COLO829 (cell line): ENCODE measurements at regions not wholly inside any gene's neighbourhood (a gene's known extent, or its start where the extent isn't known, plus 50 kb on each side); places are given as distances from the start of the nearest gene placed in this dataset.
"Not testable (repeated sequence)": the region's sequence is repeated elsewhere in the genome, so short reads cannot be mapped to it uniquely, and the experiment has no call there.

Source experiments
- DNase-seq: peaks from one replicate; pipeline ENCODE4 v3.0.0; 2012; ENCODE audit warnings: low spot score

DNA sequence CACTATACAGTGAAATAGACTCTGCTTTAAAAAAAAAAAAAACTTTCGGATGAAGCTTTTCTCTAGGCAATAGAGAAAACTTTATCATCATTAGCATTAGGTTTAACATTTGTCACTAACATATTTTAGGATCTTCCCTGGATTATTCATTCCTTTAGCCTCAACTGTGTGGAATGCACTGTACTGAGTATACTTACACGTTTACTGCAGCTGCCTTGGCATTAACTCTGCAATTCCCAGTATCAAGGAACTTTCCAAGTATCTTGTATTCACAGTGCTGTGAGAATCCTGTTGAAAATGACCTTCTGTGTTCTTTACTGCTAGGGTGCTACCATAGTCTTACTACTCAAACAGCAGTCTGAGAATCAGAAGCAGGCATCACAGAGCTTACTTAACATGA is 328.2 kb upstream of the COL3A1 start:
- no peak for DNase-seq

DNA sequence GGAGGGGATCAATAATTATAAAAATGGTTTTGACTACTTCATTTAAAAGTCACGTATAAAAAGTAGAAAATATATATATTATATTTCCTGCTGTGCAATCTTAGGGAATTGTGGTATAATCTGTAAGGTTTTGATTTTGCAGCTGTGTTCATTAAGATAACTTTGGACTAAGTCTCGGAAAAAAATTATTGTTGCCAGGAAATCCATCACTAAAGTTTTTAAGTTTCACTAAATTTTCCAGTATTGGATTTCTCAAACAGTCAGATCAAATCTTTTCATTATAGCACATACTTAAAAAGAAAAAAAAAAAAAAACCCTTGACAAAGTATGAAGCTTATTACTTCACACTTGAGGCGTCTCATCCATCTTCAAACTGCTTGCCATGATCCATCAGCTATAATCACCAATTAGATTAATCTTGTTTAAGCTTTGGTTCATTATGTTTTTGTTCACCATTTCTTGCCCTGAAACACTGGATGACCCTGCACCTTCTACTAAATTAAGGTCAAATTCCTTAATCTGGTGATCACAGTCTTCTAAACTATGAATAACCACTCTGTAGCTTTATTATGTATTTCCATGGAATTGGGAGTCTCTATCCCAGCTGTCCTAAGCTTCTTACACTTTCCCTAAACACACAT is 326.6 kb upstream of the COL3A1 start:
- no peak for DNase-seq

GRCh38 chr2:188659656-188660406 is 314.3 kb upstream of the COL3A1 start:
- peak; percentile 38 for DNase-seq

DNA sequence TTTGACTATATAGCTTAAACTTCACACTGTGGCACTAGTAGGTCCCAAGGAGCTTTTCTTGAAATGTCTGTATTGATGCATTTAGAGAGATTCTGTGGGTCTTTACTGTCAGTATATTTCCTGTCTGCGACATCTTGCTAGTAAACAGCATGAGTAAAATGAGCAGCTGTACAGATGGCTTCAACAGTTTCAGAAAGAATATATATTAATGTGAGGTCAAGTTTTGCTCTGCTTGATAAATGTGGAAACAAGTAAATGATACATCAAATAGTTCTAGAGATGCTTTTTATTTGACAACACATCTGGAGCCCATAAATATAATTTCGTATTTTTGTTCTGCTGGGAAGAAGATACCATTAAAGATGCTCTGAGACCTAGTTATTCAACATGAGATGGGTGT is 310.9 kb upstream of the COL3A1 start:
- DNase-seq: no peak

DNA sequence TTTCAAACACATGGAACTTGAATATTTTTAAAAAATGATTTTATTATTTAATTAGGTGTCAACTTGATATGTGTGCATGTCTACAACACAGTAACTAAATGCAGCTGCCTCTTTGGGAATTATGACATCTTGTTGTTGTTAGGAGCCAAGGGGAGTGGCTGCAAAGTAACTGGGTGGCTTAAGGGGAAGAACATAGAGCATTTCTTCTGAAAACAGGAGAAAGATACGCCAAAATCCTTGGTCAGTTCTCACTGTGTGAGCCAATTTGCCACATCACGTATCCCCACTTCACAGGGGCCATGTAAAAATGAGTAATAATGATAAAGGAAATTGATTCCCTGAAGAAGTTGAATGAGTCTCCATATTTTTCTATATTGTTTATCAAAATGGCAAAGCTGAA is 309.8 kb upstream of the COL3A1 start:
- DNase-seq: no peak

GRCh38 chr2:188664951-188665595 is 309.1 kb upstream of the COL3A1 start:
- DNase-seq: no peak

DNA sequence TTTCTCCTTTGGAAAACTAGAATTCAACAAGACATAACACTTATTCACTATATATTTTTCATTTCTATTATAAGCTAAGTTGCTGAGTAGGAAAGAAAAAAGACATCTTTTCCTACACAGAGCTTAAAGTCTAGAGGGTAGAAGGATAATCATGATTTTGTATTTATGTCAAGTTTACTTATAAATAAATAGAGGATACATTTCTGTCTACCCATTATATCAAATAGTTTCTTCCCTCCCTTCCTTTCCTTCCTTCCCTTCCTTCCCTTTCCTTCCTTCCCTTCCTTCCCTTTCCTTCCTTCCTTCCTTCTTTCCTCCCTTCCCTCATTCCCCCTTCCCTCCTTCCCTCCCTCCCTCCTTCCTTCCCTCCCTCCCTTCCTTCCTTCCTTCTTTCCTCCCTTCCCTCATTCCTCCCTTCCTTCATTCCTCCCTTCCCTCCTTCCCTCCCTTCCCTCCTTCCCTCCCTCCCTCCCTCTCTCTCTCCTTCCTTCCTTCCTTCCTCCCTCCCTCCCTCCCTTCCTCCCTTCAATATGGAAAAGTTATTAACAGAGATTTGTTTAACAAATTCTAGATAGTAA is 308.4 kb upstream of the COL3A1 start:
- DNase-seq: no peak

GRCh38 chr2:188666503-188666902 is 307.7 kb upstream of the COL3A1 start:
- DNase-seq: no peak

DNA sequence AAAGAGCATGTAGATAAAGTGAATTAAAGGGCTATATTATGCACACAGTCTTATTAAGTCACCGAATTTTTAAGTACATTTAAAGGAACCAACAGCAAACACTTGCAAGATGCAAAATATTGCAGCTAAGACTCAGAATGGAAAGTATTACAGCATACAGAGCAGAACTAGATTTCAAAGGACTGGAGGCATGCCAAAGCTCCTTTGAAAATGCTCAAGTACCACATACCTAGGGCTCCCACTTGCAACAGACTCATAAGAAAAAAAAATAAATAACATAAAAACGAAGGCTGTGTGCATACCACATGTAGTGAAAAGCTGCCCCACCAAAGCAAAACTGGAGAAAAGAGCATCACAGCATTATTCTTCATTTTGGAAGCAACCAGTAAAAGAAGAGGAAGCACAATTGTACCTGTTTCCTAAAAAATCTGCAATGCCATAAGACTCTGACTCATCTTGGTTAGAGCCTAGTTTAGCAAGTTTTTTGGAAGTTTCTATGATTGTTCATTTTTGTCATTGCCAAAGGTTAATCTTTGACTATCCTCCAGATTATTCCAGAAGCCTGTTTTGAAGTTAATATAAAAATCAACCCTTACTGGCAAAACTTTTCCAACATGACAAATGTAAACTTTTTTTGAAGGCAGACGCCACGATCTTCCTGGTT is 306.0 kb upstream of the COL3A1 start:
- no peak for DNase-seq

DNA sequence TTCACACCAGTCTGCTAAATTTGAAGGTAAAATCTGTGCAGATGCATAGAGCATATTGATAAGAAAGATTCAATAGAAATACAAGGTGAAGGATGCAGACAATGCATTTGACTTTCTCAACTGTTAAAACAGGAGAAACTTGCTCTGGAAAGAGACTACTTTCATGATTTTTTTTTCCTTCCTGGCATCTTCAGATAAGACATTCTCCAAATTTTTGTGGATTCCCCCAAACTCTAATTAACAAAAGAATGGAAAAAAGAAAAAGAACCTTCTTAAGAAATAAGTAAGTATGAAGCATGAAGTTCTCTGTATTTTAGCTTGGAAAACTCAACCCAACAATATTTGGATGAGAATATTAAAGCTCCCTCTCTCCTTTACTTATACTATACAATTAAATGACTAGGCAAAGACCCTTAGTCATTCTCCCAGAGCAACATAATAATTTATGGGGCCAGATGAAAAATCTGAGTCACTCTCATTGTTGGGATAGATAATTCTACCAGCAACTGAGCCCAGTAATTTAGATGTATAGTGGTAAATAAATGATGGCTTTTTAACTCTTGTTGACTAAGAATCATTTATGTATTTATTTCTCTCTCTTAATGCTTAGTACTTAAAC is 298.7 kb upstream of the COL3A1 start:
- DNase-seq: no peak

- DNase-seq: peak; percentile 38
Measured at GRCh38 chr2:188676010-188676400, 298.2 kb upstream of the COL3A1 start.

- no peak for DNase-seq
Measured at GRCh38 chr2:188677142-188677541, 297.0 kb upstream of the COL3A1 start.

- no peak for DNase-seq
Measured at GRCh38 chr2:188678882-188679281, 295.3 kb upstream of the COL3A1 start.

DNA sequence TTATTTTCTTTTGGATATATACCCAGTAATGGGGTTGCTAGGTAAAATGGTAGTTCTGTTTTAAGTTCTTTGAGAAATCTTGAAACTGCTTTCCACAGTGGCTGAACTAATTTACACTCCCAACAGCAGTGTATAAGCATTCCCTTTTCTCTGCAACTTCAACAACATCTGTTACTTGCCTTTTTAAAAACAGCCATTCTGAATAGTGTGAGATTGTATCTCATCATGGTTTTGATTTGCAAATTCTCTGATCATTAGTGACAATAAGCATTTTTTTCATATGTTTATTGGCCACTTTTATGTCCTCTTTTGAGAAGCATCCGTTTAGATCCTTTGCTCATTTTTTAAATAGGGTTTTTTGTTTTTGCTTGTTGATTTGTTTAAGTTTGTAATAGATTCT is 291.3 kb upstream of the COL3A1 start:
- DNase-seq: no peak

- DNase-seq: no peak
Measured at GRCh38 chr2:188684795-188685194, 289.4 kb upstream of the COL3A1 start.

- no peak for DNase-seq
Measured at GRCh38 chr2:188693111-188693510, 281.1 kb upstream of the COL3A1 start.

DNA sequence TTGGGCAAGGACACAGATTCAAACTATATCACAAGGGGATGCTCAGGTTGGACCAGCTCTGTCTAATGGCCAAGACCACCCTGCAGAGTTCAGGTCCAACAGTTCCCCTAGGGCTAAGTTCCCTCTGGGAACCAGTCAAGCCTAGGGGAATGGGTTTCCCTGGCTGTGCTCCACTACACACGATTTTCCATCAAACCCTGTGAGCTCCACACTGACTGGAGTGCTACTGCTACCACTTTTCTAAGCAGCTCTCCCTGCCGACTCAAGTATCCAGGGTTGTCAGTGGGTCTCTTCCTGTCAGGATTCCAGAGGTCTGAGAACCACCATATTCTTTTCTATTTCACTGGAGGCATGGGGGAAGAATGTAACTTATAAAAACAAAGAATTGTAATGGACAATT is 280.4 kb upstream of the COL3A1 start:
- no peak for DNase-seq

GRCh38 chr2:188695953-188696352 is 278.2 kb upstream of the COL3A1 start:
- no peak for DNase-seq

- DNase-seq: not testable (repeated sequence)
Measured at GRCh38 chr2:188698151-188698550, 276.0 kb upstream of the COL3A1 start.

DNA sequence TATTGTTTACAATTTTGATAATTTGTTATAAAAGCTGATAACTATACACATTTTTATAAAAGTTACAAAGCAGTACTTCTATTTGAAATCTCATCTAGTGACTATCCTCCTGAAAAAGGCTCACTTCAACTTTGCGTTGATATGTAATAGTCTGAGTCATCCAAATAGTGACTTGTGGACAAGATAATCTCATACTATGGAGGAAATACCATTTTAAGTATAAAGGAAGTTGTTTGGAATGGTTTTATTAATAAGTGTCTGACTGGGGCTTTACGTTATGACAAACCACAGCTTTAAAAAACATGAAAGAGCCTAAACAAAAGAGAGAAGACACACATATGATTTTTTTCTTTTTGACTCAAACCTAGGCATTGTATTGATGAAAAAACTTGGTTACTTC is 272.3 kb upstream of the COL3A1 start:
- DNase-seq: peak; percentile 22

GRCh38 chr2:188705191-188705590 is 269.0 kb upstream of the COL3A1 start:
- DNase-seq: no peak

GRCh38 chr2:188713961-188714360 is 260.2 kb upstream of the COL3A1 start:
- DNase-seq: no peak
